GDM1 (cell line): ENCODE measurements at regions not wholly inside any gene's neighbourhood (a gene's known extent, or its start where the extent isn't known, plus 50 kb on each side); places are given as distances from the start of the nearest gene placed in this dataset.

ENCODE experiments used
- DNase-seq: peaks from one replicate; lab custom pipeline; 2025; lab: John Stamatoyannopoulos, UW

- no peak for DNase-seq
Observed at GRCh38 chr4:27514711-27515110, 654.1 kb downstream of the STIM2 start.

DNA sequence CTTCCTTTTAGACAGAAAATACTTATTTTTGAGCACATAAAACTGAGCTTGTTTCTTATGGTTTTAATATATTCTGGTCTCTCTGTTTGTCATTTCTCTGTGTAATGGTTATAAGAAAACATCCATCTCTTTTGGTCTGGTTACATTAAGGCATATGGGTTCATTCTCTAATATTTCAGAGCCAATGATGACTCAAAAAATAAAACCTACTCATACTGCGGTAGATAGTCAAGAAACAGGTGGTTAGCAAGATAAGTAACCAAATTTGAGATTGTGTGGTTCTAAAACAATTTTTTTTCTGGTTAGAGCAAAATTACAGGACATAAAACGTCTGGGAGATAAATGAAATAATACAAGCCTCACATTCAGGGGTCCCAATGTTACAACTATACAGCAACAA is 654.5 kb downstream of the STIM2 start:
- no peak for DNase-seq

- no peak for DNase-seq
Observed at GRCh38 chr4:27518876-27519275, 658.2 kb downstream of the STIM2 start.

DNA sequence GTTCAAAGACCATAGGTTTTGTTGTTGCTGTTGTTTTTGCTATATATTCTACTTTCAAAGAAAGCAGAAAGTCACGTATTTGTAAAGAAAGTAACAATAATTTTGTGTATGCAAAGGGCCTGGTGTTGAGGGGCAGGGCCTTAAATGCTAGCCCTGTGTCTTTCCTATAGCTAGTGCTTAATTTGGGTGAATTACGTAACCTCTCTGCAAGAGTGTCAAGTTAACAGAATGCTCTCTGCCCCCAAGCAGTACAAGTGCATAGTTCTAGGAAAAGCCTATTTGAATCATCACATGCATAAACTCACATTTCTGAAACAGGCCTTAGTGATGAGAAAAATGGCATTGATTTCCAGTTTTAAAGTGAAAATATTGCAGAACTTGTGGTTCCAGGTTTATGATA is 663.6 kb downstream of the STIM2 start:
- no peak for DNase-seq

GRCh38 chr4:27534488-27534887 is 673.8 kb downstream of the STIM2 start:
- no peak for DNase-seq

DNA sequence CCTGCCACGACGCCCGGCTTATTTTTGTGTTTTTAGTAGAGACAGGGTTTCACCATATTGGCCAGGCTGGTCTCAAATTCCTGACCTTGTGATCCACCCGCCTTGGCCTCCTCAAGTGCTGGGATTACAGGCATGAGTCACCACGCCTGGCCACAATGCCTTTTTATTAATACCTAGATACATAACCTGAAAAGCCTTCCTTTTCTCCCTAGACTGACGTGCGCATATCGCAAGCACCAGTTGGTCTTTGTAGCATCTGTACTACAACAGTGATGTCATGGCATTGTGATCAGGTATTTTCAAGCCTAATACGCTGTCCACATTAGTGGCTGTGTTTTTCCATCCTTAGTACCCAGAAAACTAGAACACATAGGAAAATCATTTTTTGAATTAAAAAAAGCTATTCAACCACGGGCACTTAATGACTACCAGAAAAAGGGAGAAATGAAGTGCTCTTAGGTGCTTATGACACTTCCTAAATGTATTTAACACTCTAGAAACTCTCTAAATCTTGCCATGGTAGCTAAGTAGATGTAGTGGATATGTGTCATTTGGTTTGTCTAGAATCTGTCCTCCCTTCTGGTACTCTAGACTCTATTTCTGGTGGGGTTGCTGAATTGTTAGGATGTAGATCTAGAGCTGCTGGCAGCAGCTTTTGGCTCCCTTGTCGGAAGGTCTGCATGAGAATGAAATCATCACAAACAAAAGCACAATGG is 707.8 kb downstream of the STIM2 start:
- DNase-seq, result no peak

GRCh38 chr4:27568952-27569319 is 708.3 kb downstream of the STIM2 start:
- no peak for DNase-seq

- DNase-seq, result no peak
Observed at GRCh38 chr4:27574743-27575142, 714.1 kb downstream of the STIM2 start.

- no peak for DNase-seq
Observed at GRCh38 chr4:27577951-27578350, 717.3 kb downstream of the STIM2 start.

GRCh38 chr4:27592738-27593137 is 732.1 kb downstream of the STIM2 start:
- DNase-seq, result no peak

- DNase-seq, result no peak
Observed at GRCh38 chr4:27594922-27595321, 734.3 kb downstream of the STIM2 start.

DNA sequence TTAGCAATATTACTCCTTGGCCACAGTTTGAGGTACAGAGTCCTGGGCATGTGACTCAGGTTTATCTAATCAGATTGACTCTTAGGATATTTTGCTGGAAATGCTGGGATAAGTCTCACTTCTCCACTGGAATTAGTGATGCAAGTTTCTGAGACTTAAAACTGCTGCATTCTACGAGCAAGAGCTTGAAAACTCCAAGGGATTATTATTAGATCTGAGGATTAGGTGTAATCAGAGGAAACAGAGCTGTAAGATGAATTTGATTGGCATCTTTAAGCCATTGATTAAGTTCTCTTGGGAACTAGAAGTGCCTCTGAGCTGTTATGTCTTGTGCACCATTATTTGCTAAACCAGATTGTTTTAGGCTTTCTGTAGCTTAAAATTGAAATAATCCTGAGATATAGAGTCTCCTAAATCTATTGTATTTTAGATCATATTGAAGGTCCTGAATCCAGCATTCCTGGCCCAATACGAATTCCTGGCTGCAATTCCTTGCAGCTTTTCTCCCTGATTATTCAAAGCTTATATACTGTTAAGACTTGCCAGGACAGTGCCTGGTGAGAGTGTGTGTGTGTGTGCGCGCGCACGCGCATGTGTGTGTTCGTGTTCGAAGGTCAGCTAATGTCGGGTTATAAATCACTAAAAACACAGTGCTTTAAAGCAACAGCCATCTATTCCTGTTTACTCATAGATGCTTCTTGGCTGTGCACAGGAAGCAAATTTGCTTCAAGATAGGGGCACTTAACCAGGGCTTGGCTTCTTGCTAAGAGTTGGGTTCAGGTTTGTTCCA is 735.1 kb downstream of the STIM2 start:
- no peak for DNase-seq

DNA sequence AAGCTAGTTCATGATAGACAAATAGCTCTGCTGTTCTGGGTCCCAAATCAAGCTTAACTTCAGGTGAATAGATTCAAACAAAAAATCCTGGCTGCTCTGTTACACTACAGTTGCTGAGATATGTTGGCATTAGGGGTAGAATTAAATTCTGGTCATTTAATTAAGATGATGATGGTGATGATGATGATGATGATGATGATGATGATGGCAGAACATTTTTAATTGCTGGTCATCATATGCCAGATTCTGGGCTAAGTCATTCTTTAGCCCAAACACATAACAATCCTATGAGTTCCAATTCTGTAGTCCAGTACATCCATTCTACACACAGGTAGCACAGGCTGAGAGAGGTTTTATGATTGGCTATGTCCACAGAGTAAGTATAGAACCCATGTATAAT is 741.5 kb downstream of the STIM2 start:
- DNase-seq, result no peak

- no peak for DNase-seq
Observed at GRCh38 chr4:27604692-27605091, 744.1 kb downstream of the STIM2 start.

GRCh38 chr4:27616166-27616565 is 755.5 kb downstream of the STIM2 start:
- no peak for DNase-seq

DNA sequence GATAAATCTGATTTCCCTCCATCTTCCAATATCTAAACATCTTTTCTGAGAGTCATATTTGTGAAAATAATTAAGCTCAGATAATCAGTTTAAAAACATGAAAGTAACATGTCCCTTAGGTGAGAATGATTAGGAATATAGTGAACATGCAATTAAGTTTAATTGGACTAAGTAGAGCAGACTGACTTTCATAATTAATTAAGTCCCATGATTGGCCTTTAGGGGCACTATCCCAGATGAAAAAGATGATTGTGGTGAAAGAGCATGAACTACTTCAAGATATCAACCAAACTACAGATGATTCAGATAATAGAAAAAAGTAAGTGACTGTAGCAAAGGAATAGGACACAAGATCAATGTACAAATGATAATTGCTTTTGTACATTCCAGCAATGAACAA is 758.8 kb downstream of the STIM2 start:
- no peak for DNase-seq

- DNase-seq, result no peak
Observed at GRCh38 chr4:27620886-27621285, 760.2 kb downstream of the STIM2 start.

DNA sequence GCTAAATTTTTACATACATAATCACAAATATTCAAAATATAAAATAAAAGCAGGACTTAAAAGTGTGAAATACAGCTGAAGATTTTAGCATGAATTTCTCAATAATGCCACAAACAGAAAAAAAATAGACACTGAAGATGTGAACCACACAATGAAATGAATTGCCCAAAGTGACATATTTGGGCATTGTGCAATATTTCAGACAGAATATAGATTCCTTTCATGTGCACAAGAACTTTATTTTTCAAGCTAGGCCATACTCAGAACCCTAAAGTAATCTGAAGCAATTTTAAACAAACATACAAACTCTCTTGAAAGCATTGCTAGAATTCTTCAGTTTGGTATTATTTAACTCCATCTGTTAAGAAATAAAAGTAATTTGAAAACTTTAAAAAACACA is 764.1 kb downstream of the STIM2 start:
- no peak for DNase-seq

- no peak for DNase-seq
Observed at GRCh38 chr4:27628609-27629008, 768.0 kb downstream of the STIM2 start.

DNA sequence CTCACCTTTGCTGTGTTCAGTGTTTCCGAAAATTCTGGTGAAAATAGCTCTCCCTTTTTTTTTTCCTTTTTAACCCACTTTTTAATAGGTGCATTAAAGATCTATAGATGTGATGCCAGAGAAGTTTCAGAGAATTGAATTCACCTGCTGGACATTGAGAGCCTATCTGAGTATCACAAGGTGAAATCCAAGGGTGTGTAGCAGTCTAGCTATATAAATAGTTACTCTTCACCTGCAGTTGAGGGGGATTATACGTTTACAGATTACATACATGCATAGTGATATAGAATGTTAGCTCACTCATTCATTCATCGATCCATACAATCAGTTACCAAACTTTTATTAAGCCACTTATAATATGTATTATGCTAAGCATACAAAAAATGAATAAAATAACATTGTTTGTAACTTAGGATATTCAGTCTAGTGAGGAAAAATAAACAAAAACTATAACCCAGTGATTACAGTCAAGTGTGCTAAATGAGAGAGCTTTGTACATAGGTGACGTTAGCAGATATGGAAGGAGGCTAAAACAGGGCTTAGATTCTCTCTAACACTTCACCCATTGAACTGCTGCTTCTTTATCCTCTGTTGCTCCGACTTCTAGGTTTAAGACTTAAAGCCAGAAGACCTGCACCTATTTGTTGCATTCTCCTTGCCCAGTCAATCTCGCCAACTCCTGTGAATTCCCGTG is 769.0 kb downstream of the STIM2 start:
- no peak for DNase-seq

GRCh38 chr4:27635936-27636913 is 775.6 kb downstream of the STIM2 start:
- DNase-seq, result no peak
